GM12891 (cell line): ENCODE measurements at regions not wholly inside any gene's neighbourhood (a gene's known extent, or its start where the extent isn't known, plus 50 kb on each side); places are given as distances from the start of the nearest gene placed in this dataset.

ENCODE experiments used
- PAX5 ChIP-seq: IDR thresholded peaks from 2 replicates; pipeline ENCODE4 v1.6.1; 2011; ENCODE audit warnings: low read length, moderate library complexity, mild to moderate bottlenecking; ENCODE audit not compliant: insufficient read depth, severe bottlenecking
- POLR2A ChIP-seq: IDR thresholded peaks from 2 replicates; pipeline ENCODE4 v1.6.1; 2011; ENCODE audit warnings: low read depth, low read length, control low read depth
- POLR2AphosphoS5 ChIP-seq: IDR thresholded peaks from 2 replicates; pipeline ENCODE4 v1.6.1; 2011; ENCODE audit warnings: low read depth, low read length, control low read depth
- POU2F2 ChIP-seq: IDR thresholded peaks from 2 replicates; pipeline ENCODE4 v1.6.1; 2011; ENCODE audit warnings: low read depth, mild to moderate bottlenecking, control low read depth, low read length, moderate library complexity
- TAF1 ChIP-seq: IDR thresholded peaks from 2 replicates; pipeline ENCODE4 v1.6.1; 2011; ENCODE audit warnings: low read depth, low read length, control low read depth

DNA sequence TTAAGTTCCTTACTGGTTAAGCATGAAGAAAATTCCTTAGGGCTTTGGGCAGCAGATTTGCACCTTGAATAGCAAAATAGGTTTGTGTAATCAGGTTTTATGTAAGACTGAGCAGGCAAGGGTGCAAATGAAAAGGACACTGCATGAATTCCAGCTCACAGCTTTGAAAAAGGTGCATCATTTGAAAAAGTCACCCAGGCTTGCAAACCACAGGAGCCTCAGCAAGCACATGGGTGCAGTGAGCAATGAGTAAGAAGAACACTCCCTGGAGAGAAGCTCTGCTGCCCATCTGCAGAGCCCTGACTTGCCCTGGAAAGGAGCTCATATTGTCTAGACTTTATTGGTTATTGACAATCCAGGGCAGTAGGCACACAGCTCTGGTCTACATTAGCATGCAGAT is 165.6 kb upstream of the KCNJ16 start:
- TF ChIP-seq POLR2A (no peak), TAF1 (no peak), PAX5 (no peak), POLR2AphosphoS5 (no peak), POU2F2 (no peak)
